Loucy (cell line): ENCODE measurements at regions not wholly inside any gene's neighbourhood (a gene's known extent, or its start where the extent isn't known, plus 50 kb on each side); places are given as distances from the start of the nearest gene placed in this dataset.

Source experiments
- H2AFZ ChIP-seq: fragments of 200-600 bp; sonication (generic); 2 replicates; pipeline ENCODE4 v1.6.0; 2016; ENCODE audit warnings: antibody characterized with exemption, mild to moderate bottlenecking, low read length, moderate library complexity
- H3F3A ChIP-seq: fragments of 200-600 bp; 2 replicates; pipeline ENCODE4 v1.6.0; 2016; ENCODE audit warnings: antibody characterized with exemption, low read depth, mild to moderate bottlenecking
- H3K27me3 ChIP-seq: fragments of 200-600 bp; sonication (generic); 2 replicates; pipeline ENCODE4 v1.6.1; 2014; ENCODE audit warnings: low read length, mild to moderate bottlenecking; ENCODE audit not compliant: insufficient read depth, poor library complexity, severe bottlenecking
- H3K36me3 ChIP-seq: fragments of 200-600 bp; sonication (generic); 2 replicates; pipeline ENCODE4 v1.6.1; 2016; ENCODE audit warnings: low read length; ENCODE audit not compliant: insufficient read depth
- H3K4me1 ChIP-seq: fragments of 200-600 bp; sonication (generic); 2 replicates; pipeline ENCODE4 v1.5.1; 2014; ENCODE audit warnings: low read length, mild to moderate bottlenecking; ENCODE audit not compliant: insufficient read depth, poor library complexity, severe bottlenecking
- H3K4me2 ChIP-seq: fragments of 200-600 bp; sonication (generic); 2 replicates; pipeline ENCODE4 v1.6.0; 2014; ENCODE audit warnings: antibody characterized with exemption, low read length, low read depth, mild to moderate bottlenecking; ENCODE audit not compliant: poor library complexity, severe bottlenecking
- H3K4me3 ChIP-seq: fragments of 200-600 bp; sonication (generic); 2 replicates; pipeline ENCODE4 v1.5.1; 2014; ENCODE audit warnings: low read length, mild to moderate bottlenecking, mixed read lengths; ENCODE audit not compliant: poor library complexity, severe bottlenecking
- H3K79me2 ChIP-seq: fragments of 200-600 bp; sonication (generic); 2 replicates; pipeline ENCODE4 v1.6.1; 2014; ENCODE audit warnings: low read length; ENCODE audit not compliant: insufficient read depth
- H3K9ac ChIP-seq: fragments of 200-600 bp; sonication (generic); 2 replicates; pipeline ENCODE4 v1.6.0; 2014; ENCODE audit warnings: mild to moderate bottlenecking, low read depth, low read length, moderate library complexity; ENCODE audit not compliant: poor library complexity, severe bottlenecking
- H3K9me2 ChIP-seq: fragments of 200-600 bp; sonication (generic); replicated peaks from 2 replicates; pipeline ENCODE4 v1.6.1; 2016; ENCODE audit warnings: low read depth, low read length, mixed read lengths
- H3K9me3 ChIP-seq: fragments of 200-600 bp; sonication (generic); 2 replicates; pipeline ENCODE4 v1.6.1; 2014; ENCODE audit warnings: mild to moderate bottlenecking, antibody characterized with exemption, low read length, low read depth; ENCODE audit not compliant: insufficient read depth
- H4K20me1 ChIP-seq: fragments of 200-600 bp; sonication (generic); 2 replicates; pipeline ENCODE4 v1.6.0; 2014; ENCODE audit warnings: antibody characterized with exemption, low read length, mild to moderate bottlenecking; ENCODE audit not compliant: insufficient read depth, poor library complexity, severe bottlenecking
- EZH2phosphoT487 ChIP-seq: fragments of 200-600 bp; IDR thresholded peaks from 2 replicates; pipeline ENCODE4 v1.6.1; 2018; ENCODE audit warnings: antibody characterized with exemption, mild to moderate bottlenecking, moderate library complexity, borderline replicate concordance
- TF ChIP-seq, protein P1 (sequence below): fragments of 200-600 bp; sonication (generic); conservative IDR thresholded peaks from 2 replicates; pipeline ENCODE4 v1.5.1; 2014; ENCODE audit warnings: mild to moderate bottlenecking, antibody characterized with exemption, low read length

DNA sequence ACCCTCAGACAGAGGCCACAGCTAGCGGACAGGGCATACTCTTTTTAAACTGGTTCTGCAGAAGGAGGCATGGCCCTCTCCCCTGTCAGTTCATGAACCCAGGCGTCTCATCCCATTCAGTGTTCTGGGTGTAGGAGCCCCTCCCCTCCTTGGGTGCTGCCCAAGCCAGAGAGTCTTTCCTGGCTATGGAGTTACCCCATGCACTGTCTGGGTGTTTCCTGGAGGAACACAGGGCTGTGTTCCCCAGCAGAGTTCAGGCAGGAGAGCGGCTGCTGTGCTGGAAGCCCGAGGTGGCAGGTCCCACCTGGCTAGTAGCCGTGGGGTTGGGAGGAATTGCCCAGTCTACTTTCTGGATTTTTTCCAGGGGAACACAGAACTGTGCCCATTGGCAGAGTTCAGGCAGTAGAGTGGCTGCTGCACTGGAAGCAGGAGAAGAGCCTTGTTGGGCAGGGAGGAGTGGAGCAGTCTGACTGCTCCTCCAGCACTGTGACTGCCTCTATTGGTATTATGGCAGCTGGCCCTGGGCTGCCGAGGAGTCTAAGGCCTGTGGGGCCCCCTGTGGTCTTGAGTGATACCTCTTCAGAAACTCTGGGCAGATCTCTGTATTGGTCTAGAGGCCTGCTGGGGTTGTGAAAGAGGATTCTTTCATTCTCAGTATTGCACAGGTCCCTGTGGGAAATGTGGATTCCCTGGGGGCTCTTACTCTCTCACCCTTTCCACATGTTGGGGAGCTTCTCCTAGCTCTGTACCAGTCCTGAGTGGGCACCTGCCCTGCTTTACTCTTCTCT is 168.3 kb downstream of the PCDH20 start:
- H4K20me1 ChIP-seq = no peaks in the 10 kb centered on the region
- H3K9me2 ChIP-seq = no peaks in the 10 kb centered on the region
- no peaks in the 10 kb centered on the region for H3K36me3 ChIP-seq

DNA sequence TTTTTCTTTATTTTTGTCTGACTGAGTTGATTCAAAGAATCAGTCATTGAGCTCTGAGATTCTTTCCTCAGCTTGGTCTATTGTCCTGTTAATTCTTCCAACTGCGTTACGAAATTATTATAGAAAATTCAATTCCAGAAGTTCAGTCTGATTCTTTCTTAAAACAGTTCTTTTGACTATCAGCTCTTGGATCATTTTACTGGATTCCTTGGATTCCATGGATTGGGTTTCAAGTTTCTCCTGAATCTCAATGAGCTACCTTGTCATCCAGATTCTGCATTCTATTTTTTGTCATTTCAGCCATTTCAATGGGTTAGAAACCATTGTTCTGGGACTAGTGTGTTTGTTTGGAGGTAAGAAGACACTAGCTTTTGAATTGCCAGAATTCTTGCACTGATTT is 169.3 kb downstream of the PCDH20 start:
- H3F3A ChIP-seq = no peaks in the 10 kb centered on the region

More for the DNA sequence above, 168.3 kb downstream of the PCDH20 start:
- no peak overlapping the region for H3K4me3 ChIP-seq
- no peak overlapping the region for H3K4me2 ChIP-seq
- H3K4me1 ChIP-seq = no peaks in the 10 kb centered on the region
- H3K9me3 ChIP-seq = no peaks in the 10 kb centered on the region
- no peak overlapping the region for H3K9ac ChIP-seq
- no peaks in the 10 kb centered on the region for H3F3A ChIP-seq
- TF ChIP-seq EZH2phosphoT487 = no peak
- H3K79me2 ChIP-seq = no peaks in the 10 kb centered on the region
- H2AFZ ChIP-seq = no peak overlapping the region
- H3K27me3 ChIP-seq = no peaks in the 10 kb centered on the region

DNA sequence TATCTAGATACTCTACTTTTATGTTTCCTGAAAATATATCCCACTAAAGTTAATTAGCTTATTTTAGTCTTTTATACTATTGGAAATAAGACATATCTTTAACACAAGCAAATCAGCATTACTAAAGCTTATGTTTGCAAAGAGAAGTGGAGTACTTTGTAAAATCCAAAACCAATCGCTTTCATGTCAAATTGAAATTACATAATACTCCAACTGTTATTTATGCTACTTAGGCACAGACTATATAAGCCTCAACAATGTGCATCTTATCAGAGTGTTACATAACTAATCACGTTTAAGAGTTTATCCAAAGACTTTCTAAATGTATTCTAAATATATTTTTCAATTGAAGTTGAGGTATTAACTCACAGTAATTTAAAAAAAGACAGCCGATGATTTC is 200.0 kb downstream of the PCDH20 start:
- Histone ChIP-seq H3K79me2 (no peaks in the 10 kb centered on the region), H3F3A (no peaks in the 10 kb centered on the region), H3K36me3 (no peaks in the 10 kb centered on the region), H3K9ac (no peak overlapping the region), H2AFZ (no peak overlapping the region), H3K27me3 (no peaks in the 10 kb centered on the region), H3K4me3 (no peak overlapping the region), H3K9me2 (no peaks in the 10 kb centered on the region), H4K20me1 (no peaks in the 10 kb centered on the region), H3K4me1 (no peaks in the 10 kb centered on the region), H3K4me2 (no peak overlapping the region), H3K9me3 (no peaks in the 10 kb centered on the region)
- TF ChIP-seq, protein P1, sequence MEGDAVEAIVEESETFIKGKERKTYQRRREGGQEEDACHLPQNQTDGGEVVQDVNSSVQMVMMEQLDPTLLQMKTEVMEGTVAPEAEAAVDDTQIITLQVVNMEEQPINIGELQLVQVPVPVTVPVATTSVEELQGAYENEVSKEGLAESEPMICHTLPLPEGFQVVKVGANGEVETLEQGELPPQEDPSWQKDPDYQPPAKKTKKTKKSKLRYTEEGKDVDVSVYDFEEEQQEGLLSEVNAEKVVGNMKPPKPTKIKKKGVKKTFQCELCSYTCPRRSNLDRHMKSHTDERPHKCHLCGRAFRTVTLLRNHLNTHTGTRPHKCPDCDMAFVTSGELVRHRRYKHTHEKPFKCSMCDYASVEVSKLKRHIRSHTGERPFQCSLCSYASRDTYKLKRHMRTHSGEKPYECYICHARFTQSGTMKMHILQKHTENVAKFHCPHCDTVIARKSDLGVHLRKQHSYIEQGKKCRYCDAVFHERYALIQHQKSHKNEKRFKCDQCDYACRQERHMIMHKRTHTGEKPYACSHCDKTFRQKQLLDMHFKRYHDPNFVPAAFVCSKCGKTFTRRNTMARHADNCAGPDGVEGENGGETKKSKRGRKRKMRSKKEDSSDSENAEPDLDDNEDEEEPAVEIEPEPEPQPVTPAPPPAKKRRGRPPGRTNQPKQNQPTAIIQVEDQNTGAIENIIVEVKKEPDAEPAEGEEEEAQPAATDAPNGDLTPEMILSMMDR = no peak
- no peak for TF ChIP-seq EZH2phosphoT487

More for the DNA sequence above, 169.3 kb downstream of the PCDH20 start:
- H3K9ac ChIP-seq = no peak overlapping the region
- H3K27me3 ChIP-seq = no peaks in the 10 kb centered on the region
- TF ChIP-seq, protein P1 = no peak
- no peak for TF ChIP-seq EZH2phosphoT487
- no peak overlapping the region for H3K4me3 ChIP-seq
- H4K20me1 ChIP-seq = no peaks in the 10 kb centered on the region
- no peaks in the 10 kb centered on the region for H3K9me3 ChIP-seq
- H3K79me2 ChIP-seq = no peaks in the 10 kb centered on the region
- H3K36me3 ChIP-seq = no peaks in the 10 kb centered on the region
- H3K4me2 ChIP-seq = no peak overlapping the region
- no peak overlapping the region for H2AFZ ChIP-seq
- no peaks in the 10 kb centered on the region for H3K9me2 ChIP-seq
- no peaks in the 10 kb centered on the region for H3K4me1 ChIP-seq

DNA sequence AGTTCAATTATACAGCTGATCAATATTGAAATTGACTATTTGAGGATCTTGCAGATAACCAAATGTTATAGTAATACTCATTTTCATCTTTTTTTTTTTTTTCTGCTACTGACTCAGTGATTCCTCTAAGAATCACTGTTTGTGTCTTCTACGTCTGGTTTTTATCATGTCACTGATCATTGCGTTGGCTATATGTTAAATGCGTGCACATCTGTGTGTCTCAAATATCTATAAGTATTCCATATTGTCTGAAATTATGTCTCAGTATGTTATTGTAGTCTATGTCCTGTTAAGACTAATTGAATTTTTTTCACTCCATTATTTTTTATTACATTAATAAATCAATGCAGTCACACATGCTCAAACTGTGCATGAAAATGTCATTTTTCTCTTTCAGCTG is 200.5 kb downstream of the PCDH20 start:
- no peak overlapping the region for H2AFZ ChIP-seq
- no peaks in the 10 kb centered on the region for H3F3A ChIP-seq
- H3K79me2 ChIP-seq = no peaks in the 10 kb centered on the region
- no peak overlapping the region for H3K9ac ChIP-seq
- no peak overlapping the region for H3K4me3 ChIP-seq
- no peaks in the 10 kb centered on the region for H3K9me3 ChIP-seq
- TF ChIP-seq, protein P1 = no peak
- TF ChIP-seq EZH2phosphoT487 = no peak
- no peaks in the 10 kb centered on the region for H4K20me1 ChIP-seq
- no peaks in the 10 kb centered on the region for H3K4me1 ChIP-seq
- H3K4me2 ChIP-seq = no peak overlapping the region
- no peaks in the 10 kb centered on the region for H3K9me2 ChIP-seq
- H3K36me3 ChIP-seq = no peaks in the 10 kb centered on the region
- no peaks in the 10 kb centered on the region for H3K27me3 ChIP-seq
